ENCODE measurements at regions not wholly inside any gene's neighbourhood (a gene's known extent, or its start where the extent isn't known, plus 50 kb on each side); places are given as distances from the start of the nearest gene placed in this dataset.

- Histone ChIP-seq H3K4me1 (ENCODE audit: control insufficient read depth, insufficient read depth, low read length) (no peaks in the 10 kb centered on the region), H3K9me3 (ENCODE audit: control insufficient read depth, insufficient read depth, low read depth, low read length) (no peaks in the 10 kb centered on the region), H3K27ac (ENCODE audit: extremely low read depth, low read depth, low read length) (no peak overlapping the region), H3K36me3 (ENCODE audit: control insufficient read depth in 2 of 2, insufficient read depth in 1 of 2, low read length in 2 of 2) (no peaks in the 10 kb centered on the region), H3K4me3 (ENCODE audit: low read depth, low read length) (no peak overlapping the region)
- ChIA-PET POLR2A (interaction anchor here (0.5 kb wide), 1 partner anchor 805 kb away, joined by 4 read pairs; no protein-coding TSS in a partner anchor), CTCF (interaction anchor here (1.4 kb wide), 1 partner anchor 193 kb away, joined by 7 read pairs; no protein-coding TSS in a partner anchor)
- TF ChIP-seq PATZ1 (tag by site-specific recombination; IDR thresholded peaks at IDR 0.05) (no peak), ZNF157 (tag by site-specific recombination; IDR thresholded peaks at IDR 0.05) (no peak)
Observed at GRCh38 chr11:134882671-134883297, 470.7 kb upstream of the B3GAT1 start.

GRCh38 chr11:134882141-134882540 is 470.1 kb upstream of the B3GAT1 start:
- Histone ChIP-seq H3K9me3 (ENCODE audit: control insufficient read depth, insufficient read depth, low read depth, low read length) (no peaks in the 10 kb centered on the region), H3K36me3 (ENCODE audit: control insufficient read depth in 2 of 2, insufficient read depth in 1 of 2, low read length in 2 of 2) (no peaks in the 10 kb centered on the region), H3K4me3 (ENCODE audit: low read depth, low read length) (no peak overlapping the region), H3K4me1 (ENCODE audit: control insufficient read depth, insufficient read depth, low read length) (no peaks in the 10 kb centered on the region), H3K27ac (ENCODE audit: extremely low read depth, low read depth, low read length) (no peak overlapping the region)
- POLR2A ChIA-PET = interaction anchor here (0.5 kb wide), 1 partner anchor 805 kb away, joined by 4 read pairs; no protein-coding TSS in a partner anchor
- TF ChIP-seq ZNF214 (tag by site-specific recombination; IDR thresholded peaks at IDR 0.05; ENCODE audit: borderline replicate concordance) (no peak), GLI4 (tag by site-specific recombination; IDR thresholded peaks at IDR 0.05) (no peak), ZBTB8A (tag by site-specific recombination; IDR thresholded peaks at IDR 0.05) (no peak), ZNF530 (tag by site-specific recombination; IDR thresholded peaks at IDR 0.05; ENCODE audit: low read depth) (no peak), ZNF48 (tag by site-specific recombination; IDR thresholded peaks at IDR 0.05) (no peak), ZNF341 (tag by site-specific recombination; IDR thresholded peaks at IDR 0.05; ENCODE audit: low read depth) (no peak), ZNF239 (tag by site-specific recombination; IDR thresholded peaks at IDR 0.05) (no peak), ZNF24 (tag by site-specific recombination; IDR thresholded peaks at IDR 0.05) (no peak), ZNF529 (tag by site-specific recombination; IDR thresholded peaks at IDR 0.05; ENCODE audit: insufficient replicate concordance) (no peak)
- TF ChIP-seq, protein P1, sequence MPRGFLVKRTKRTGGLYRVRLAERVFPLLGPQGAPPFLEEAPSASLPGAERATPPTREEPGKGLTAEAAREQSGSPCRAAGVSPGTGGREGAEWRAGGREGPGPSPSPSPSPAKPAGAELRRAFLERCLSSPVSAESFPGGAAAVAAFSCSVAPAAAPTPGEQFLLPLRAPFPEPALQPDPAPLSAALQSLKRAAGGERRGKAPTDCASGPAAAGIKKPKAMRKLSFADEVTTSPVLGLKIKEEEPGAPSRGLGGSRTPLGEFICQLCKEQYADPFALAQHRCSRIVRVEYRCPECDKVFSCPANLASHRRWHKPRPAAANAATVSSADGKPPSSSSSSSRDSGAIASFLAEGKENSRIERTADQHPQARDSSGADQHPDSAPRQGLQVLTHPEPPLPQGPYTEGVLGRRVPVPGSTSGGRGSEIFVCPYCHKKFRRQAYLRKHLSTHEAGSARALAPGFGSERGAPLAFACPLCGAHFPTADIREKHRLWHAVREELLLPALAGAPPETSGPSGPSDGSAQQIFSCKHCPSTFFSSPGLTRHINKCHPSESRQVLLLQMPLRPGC (tag by site-specific recombination; IDR thresholded peaks at IDR 0.05) = no peak
- TF ChIP-seq, protein P2, sequence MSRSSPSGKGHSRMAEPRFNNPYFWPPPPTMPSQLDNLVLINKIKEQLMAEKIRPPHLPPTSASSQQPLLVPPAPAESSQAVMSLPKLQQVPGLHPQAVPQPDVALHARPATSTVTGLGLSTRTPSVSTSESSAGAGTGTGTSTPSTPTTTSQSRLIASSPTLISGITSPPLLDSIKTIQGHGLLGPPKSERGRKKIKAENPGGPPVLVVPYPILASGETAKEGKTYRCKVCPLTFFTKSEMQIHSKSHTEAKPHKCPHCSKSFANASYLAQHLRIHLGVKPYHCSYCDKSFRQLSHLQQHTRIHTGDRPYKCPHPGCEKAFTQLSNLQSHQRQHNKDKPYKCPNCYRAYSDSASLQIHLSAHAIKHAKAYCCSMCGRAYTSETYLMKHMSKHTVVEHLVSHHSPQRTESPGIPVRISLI (tag by site-specific recombination; IDR thresholded peaks at IDR 0.05) = no peak
- TF ChIP-seq, protein P3, sequence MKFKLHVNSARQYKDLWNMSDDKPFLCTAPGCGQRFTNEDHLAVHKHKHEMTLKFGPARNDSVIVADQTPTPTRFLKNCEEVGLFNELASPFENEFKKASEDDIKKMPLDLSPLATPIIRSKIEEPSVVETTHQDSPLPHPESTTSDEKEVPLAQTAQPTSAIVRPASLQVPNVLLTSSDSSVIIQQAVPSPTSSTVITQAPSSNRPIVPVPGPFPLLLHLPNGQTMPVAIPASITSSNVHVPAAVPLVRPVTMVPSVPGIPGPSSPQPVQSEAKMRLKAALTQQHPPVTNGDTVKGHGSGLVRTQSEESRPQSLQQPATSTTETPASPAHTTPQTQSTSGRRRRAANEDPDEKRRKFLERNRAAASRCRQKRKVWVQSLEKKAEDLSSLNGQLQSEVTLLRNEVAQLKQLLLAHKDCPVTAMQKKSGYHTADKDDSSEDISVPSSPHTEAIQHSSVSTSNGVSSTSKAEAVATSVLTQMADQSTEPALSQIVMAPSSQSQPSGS (tag by site-specific recombination; IDR thresholded peaks at IDR 0.05; ENCODE audit: low read depth) = no peak
- TF ChIP-seq, protein P4, sequence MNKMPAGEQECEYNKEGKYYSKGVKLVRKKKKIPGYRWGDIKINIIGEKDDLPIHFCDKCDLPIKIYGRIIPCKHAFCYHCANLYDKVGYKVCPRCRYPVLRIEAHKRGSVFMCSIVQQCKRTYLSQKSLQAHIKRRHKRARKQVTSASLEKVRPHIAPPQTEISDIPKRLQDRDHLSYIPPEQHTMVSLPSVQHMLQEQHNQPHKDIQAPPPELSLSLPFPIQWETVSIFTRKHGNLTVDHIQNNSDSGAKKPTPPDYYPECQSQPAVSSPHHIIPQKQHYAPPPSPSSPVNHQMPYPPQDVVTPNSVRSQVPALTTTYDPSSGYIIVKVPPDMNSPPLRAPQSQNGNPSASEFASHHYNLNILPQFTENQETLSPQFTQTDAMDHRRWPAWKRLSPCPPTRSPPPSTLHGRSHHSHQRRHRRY (tag by site-specific recombination; IDR thresholded peaks at IDR 0.05) = no peak
- TF ChIP-seq, protein P5, sequence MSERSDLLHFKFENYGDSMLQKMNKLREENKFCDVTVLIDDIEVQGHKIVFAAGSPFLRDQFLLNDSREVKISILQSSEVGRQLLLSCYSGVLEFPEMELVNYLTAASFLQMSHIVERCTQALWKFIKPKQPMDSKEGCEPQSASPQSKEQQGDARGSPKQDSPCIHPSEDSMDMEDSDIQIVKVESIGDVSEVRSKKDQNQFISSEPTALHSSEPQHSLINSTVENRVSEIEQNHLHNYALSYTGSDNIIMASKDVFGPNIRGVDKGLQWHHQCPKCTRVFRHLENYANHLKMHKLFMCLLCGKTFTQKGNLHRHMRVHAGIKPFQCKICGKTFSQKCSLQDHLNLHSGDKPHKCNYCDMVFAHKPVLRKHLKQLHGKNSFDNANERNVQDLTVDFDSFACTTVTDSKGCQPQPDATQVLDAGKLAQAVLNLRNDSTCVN (tag by site-specific recombination; optimal IDR thresholded peaks at IDR 0.05) = no peak
- TF ChIP-seq, protein P6, sequence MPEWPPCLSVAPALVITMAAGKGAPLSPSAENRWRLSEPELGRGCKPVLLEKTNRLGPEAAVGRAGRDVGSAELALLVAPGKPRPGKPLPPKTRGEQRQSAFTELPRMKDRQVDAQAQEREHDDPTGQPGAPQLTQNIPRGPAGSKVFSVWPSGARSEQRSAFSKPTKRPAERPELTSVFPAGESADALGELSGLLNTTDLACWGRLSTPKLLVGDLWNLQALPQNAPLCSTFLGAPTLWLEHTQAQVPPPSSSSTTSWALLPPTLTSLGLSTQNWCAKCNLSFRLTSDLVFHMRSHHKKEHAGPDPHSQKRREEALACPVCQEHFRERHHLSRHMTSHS (tag by site-specific recombination; IDR thresholded peaks at IDR 0.05) = no peak
- CTCF ChIA-PET = interaction anchor here (1.4 kb wide), 1 partner anchor 194 kb away, joined by 7 read pairs; no protein-coding TSS in a partner anchor

All from HEK293 (cell line).